GM23248 (cell line): ENCODE measurements at regions not wholly inside any gene's neighbourhood (a gene's known extent, or its start where the extent isn't known, plus 50 kb on each side); places are given as distances from the start of the nearest gene placed in this dataset.
A peak's percentile ranks its signal among the peaks of the same experiment; 100 is the strongest.

Experiments used
- DNase-seq: peaks from one replicate; pipeline ENCODE4 v3.0.0-alpha.2; 2015
- H2AFZ ChIP-seq: fragments of 200-600 bp; sonication (generic); 2 replicates; pipeline ENCODE4 v1.6.1; 2016; ENCODE audit warnings: antibody characterized with exemption
- H3F3A ChIP-seq: fragments of 200-600 bp; sonication (generic); 2 replicates; pipeline ENCODE4 v1.6.1; 2016; ENCODE audit warnings: mild to moderate bottlenecking, antibody characterized with exemption, mixed run types; ENCODE audit not compliant: insufficient read depth
- H3K27ac ChIP-seq: fragments of 200-600 bp; sonication (generic); 2 replicates; pipeline ENCODE4 v1.5.1; 2016; ENCODE audit warnings: mild to moderate bottlenecking
- H3K27me3 ChIP-seq: fragments of 200-600 bp; sonication (generic); replicated peaks from 2 replicates; pipeline ENCODE4 v1.6.1; 2016; ENCODE audit warnings: mild to moderate bottlenecking; ENCODE audit not compliant: insufficient read depth
- H3K36me3 ChIP-seq: fragments of 200-600 bp; sonication (generic); 2 replicates; pipeline ENCODE4 v1.6.1; 2016; ENCODE audit warnings: low read depth, mild to moderate bottlenecking
- H3K4me1 ChIP-seq: fragments of 200-600 bp; sonication (generic); 2 replicates; pipeline ENCODE4 v1.6.1; 2016; ENCODE audit warnings: mild to moderate bottlenecking; ENCODE audit not compliant: insufficient read depth
- H3K4me2 ChIP-seq: fragments of 200-600 bp; sonication (generic); one replicate; pipeline ENCODE4 v1.6.1; 2016; ENCODE audit warnings: mild to moderate bottlenecking; ENCODE audit not compliant: unreplicated experiment
- H3K4me3 ChIP-seq: fragments of 200-600 bp; sonication (generic); 2 replicates; pipeline ENCODE4 v1.5.1; 2016; ENCODE audit warnings: mild to moderate bottlenecking
- H3K79me2 ChIP-seq: fragments of 200-600 bp; sonication (generic); 2 replicates; pipeline ENCODE4 v1.6.1; 2016; ENCODE audit warnings: mild to moderate bottlenecking; ENCODE audit not compliant: insufficient read depth
- H3K9ac ChIP-seq: fragments of 200-600 bp; sonication (generic); 2 replicates; pipeline ENCODE4 v1.6.1; 2016; ENCODE audit warnings: mild to moderate bottlenecking
- H3K9me2 ChIP-seq: fragments of 200-600 bp; sonication (generic); 2 replicates; pipeline ENCODE4 v1.6.1; 2016; ENCODE audit warnings: mixed run types, mild to moderate bottlenecking, moderate library complexity; ENCODE audit not compliant: insufficient read depth
- H3K9me3 ChIP-seq: fragments of 200-600 bp; sonication (generic); one replicate; pipeline ENCODE4 v1.6.1; 2017; ENCODE audit warnings: low read depth
- H4K20me1 ChIP-seq: fragments of 200-600 bp; sonication (generic); 2 replicates; pipeline ENCODE4 v1.6.0; 2016; ENCODE audit not compliant: insufficient read depth
- EZH2 ChIP-seq: fragments of 200-600 bp; sonication (generic); IDR thresholded peaks from 2 replicates; pipeline ENCODE4 v1.6.1; 2018; ENCODE audit warnings: antibody characterized with exemption, mild to moderate bottlenecking; ENCODE audit not compliant: insufficient read depth, poor library complexity, severe bottlenecking
- EZH2phosphoT487 ChIP-seq: fragments of 200-600 bp; sonication (generic); IDR thresholded peaks from 2 replicates; pipeline ENCODE4 v1.6.1; 2018; ENCODE audit warnings: antibody characterized with exemption, moderate library complexity, mild to moderate bottlenecking, low read depth; ENCODE audit not compliant: insufficient read depth
- WGBS, 2 experiments: methylation state at CpG; one replicate each; pipeline ENCODE4 v1.1.6; 2015 to 2017; ENCODE audit warnings: low lambda C conversion rate in 2 of 2, low coverage in 1 of 2; ENCODE audit errors: missing lambda C conversion rate in 2 of 2; 5-methylcytosine and 5-hydroxymethylcytosine counted together
- in situ Hi-C: fragments of 300-500 bp; cut with MboI; formaldehyde crosslinking; loops from 2 replicates; pipeline ENCODE4 v1.15.0; 2020

DNA sequence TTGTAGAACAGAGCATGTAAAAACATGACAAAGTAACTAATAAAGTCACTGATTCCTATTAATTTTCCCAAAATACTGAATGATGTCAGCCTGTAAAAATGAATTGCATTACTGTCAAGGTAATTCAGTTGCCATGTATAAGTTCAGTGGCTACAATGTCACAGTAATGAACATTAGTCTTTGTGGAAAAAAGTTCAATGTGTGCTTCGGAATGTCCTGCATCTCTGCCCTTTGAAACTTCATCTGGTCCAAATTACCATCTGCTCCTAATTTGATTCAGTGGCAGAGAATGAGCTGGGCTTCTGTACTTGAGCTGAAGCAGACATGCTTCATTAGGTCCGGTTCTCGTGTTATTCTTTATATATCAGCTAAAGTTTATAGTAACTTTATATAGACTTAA, 567.4 kb downstream of the COL12A1 start:
- H3K4me3 ChIP-seq = no peak overlapping the region
- H3K9me3 ChIP-seq = no peaks in the 10 kb centered on the region
- in situ Hi-C loops = no loop called here
- 0 out of 2 replicates have a peak, but pooled peaks cover 4% of the 10 kb centered on the region for H3K9me2 ChIP-seq
- no peaks in the 10 kb centered on the region for H3K27me3 ChIP-seq
- no peaks in the 10 kb centered on the region for H3K79me2 ChIP-seq
- H4K20me1 ChIP-seq = no peaks in the 10 kb centered on the region
- H3F3A ChIP-seq = peaks cover 9% of the 10 kb centered on the region
- peak; percentile 58 for DNase-seq
- H3K9ac ChIP-seq = no peak overlapping the region
- H3K4me1 ChIP-seq = peaks cover 14% of the 10 kb centered on the region
- TF ChIP-seq EZH2phosphoT487 (no peak), EZH2 (no peak)
- peak overlapping the region; percentile 48 for H3K4me2 ChIP-seq
- H3K36me3 ChIP-seq = no peaks in the 10 kb centered on the region
- 0 out of 2 replicates have a peak overlapping the region, but pooled peaks have one; percentile 8 for H2AFZ ChIP-seq
- no peak overlapping the region for H3K27ac ChIP-seq
- 1 to 3% methylated on average over 3 of the region's 3 CpGs for WGBS, 2 experiments

DNA sequence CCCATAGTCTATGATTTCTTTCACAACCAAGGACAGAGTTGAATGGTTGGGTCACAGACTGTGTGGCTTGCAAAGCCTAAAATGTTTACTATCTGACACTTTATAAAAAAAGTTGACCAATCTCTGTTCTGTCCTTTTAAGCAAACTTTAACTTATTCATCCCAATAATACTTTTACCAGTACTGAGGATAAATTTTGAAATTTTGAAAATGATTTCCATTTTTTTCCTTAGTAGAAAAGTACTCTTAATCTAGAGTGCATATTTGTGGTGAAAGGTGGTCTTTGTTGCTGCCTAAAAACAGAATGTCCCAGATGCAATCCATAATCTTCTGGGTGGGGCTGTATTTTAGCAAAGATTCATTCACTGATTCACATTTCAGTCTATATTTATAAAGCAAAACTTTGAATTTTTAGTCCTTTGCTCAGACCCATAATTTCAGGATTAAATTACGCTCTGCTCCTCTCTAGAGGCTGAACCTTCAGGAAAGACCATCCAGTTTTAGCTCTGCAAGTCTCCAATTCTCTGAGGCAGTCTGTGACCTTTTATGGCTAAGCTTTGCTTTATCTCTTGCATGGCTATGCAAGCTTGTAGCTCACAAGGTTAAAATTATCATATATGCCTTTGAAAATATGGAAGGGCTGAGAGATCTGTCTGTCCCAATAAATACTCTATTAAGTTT, 573.5 kb downstream of the COL12A1 start:
- TF ChIP-seq EZH2phosphoT487 (no peak), EZH2 (no peak)
- no peak for DNase-seq
- Histone ChIP-seq H3K79me2 (no peaks in the 10 kb centered on the region), H3K9ac (no peak overlapping the region), H4K20me1 (no peaks in the 10 kb centered on the region), H3K9me3 (no peaks in the 10 kb centered on the region), H3F3A (no peaks in the 10 kb centered on the region), H3K9me2 (0 out of 2 replicates have a peak, but pooled peaks cover 3% of the 10 kb centered on the region), H3K4me2 (no peak overlapping the region), H3K4me3 (no peak overlapping the region), H3K4me1 (peaks cover 11% of the 10 kb centered on the region), H2AFZ (no peak overlapping the region), H3K27ac (no peak overlapping the region), H3K27me3 (no peaks in the 10 kb centered on the region), H3K36me3 (no peaks in the 10 kb centered on the region)
- in situ Hi-C loops = no loop called here
- 96 to 100% methylated on average over 1 of the region's 1 CpG for WGBS, 2 experiments

- Histone ChIP-seq H3K9me3 (no peaks in the 10 kb centered on the region), H3F3A (no peaks in the 10 kb centered on the region), H3K79me2 (no peaks in the 10 kb centered on the region), H3K9me2 (no peaks in the 10 kb centered on the region), H3K36me3 (no peaks in the 10 kb centered on the region), H4K20me1 (no peaks in the 10 kb centered on the region), H3K4me3 (no peak overlapping the region), H3K27ac (peak overlapping the region; percentile 35), H3K4me2 (no peak overlapping the region), H3K9ac (no peak overlapping the region), H3K4me1 (peaks cover 11% of the 10 kb centered on the region), H2AFZ (peak overlapping the region; percentile 22; the same call in 1 of the 2 replicates), H3K27me3 (no peaks in the 10 kb centered on the region)
- no peak for TF ChIP-seq EZH2
- no peak for TF ChIP-seq EZH2phosphoT487
- 50 to 51% methylated on average over 2 of the region's 2 CpGs for WGBS, 2 experiments
- in situ Hi-C loops = no loop called here
- DNase-seq = peak; percentile 55
Observed at GRCh38 chr6:74631564-74631963, 574.3 kb downstream of the COL12A1 start.

DNA sequence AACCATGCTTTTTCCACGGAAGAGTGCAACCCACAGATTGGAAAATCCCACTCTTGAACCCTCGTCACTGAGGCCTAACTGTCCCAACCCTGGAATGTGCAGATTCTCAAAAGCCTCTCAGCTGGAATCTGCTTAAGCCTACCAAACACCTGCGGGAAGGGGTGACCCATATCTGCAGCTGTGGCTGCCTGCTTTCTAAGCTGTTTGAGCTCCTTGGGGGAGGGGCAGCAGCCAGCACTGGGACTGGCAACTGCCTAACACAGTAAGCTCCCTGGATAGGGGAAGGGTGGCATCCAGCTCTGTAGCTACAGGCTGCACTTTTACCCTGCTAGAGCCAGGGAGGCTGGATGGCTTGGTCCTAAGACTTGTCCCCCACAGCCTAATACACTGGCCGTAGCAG, 579.6 kb downstream of the COL12A1 start:
- Histone ChIP-seq H3K79me2 (no peaks in the 10 kb centered on the region), H2AFZ (no peak overlapping the region), H3K36me3 (no peaks in the 10 kb centered on the region), H3K27ac (no peak overlapping the region), H3K9me3 (no peaks in the 10 kb centered on the region), H3K27me3 (no peaks in the 10 kb centered on the region), H3K9ac (no peak overlapping the region), H3K4me3 (no peak overlapping the region), H3K4me1 (peaks cover 1% of the 10 kb centered on the region), H3F3A (no peaks in the 10 kb centered on the region), H3K9me2 (no peaks in the 10 kb centered on the region), H4K20me1 (no peaks in the 10 kb centered on the region), H3K4me2 (no peak overlapping the region)
- WGBS, 2 experiments = 68 to 85% methylated on average over 4 of the region's 4 CpGs
- in situ Hi-C loops = no loop called here
- TF ChIP-seq EZH2phosphoT487 (no peak), EZH2 (no peak)
- no peak for DNase-seq
